HG03175 (cell line): ENCODE measurements at regions not wholly inside any gene's neighbourhood (a gene's known extent, or its start where the extent isn't known, plus 50 kb on each side); places are given as distances from the start of the nearest gene placed in this dataset.

Source experiments
- ATAC-seq: cut with Tn5 transposase; IDR thresholded peaks from one replicate; pipeline ENCODE4 v1.9.1; 2021; ENCODE audit warnings: mild to moderate bottlenecking, moderate library complexity; ENCODE audit not compliant: unreplicated experiment

DNA sequence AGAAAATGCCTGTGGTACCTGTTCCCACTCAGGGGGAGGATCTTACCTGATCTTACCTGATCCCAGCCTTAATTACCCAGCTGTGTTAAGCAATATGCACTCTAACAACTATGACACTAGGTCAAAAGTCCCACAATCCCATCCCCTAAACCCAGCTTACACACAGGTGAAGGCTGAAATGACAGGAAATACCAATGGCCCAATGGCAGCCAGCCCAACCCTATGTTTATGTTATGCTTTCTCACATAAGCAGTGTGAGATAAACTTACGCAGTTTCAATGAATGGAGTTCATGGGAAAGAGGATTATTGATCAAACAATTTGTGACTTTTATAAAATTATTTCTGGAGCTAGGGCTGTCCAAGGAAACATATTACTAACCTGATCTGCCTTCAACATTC lies 91.9 kb downstream of the GPAM start:
- ATAC-seq: no peak

DNA sequence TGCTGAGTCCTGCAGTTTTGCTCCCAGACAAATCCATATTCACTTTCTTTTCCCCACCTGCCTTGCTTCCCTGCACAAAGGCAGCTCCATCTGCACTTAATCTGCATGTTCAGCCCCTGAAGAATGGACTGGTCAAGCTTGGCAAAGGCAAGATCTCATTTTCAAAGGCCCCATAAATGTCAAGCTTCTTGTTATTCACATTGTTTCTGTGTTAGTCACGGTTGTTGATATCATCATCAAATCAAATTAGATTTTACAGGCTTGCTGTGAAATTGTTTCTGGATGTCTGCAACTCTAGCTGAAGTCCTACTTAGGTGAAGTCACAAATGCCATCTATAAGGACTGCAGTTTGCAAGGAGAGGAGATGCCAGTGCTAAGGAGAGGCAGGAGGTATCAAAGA lies 91.0 kb downstream of the GPAM start:
- ATAC-seq: no peak

DNA sequence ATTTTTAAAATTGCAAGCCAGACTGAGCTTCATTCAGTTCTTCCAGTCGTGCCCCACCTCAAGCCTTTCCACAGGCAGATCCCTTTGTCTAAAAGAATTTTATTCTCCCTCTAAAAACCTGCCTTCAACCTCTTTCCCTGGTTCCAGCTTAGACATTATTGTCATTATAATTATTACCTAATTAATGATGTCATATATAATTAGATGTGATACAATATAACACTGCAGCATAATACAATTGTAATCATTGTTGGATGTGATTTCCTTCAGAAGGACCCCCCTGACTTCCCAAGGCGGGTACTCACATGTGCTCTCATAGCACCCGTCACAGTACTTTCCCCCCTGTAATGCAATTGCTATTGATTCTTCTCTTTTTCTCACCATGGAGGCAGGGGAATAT lies 88.6 kb downstream of the GPAM start:
- no peak for ATAC-seq

DNA sequence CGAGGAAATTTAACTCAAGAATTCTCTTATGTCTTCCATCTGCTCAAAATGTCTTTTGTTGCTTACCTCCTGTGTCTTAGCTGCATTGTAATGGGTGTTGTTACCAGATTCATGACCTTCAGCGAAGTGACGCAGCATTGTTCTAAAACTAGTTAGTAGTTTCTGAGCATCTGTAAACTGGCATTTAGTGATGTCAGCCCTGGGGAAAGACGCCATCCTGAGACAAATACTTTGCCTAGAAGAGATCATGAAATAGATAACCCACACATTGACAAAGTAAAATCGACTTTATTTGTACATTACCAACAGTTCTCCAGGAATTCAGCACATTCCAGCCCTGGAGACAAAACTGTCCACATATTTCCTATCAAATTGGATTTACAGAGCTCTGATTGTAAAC lies 87.8 kb downstream of the GPAM start:
- ATAC-seq: no peak

DNA sequence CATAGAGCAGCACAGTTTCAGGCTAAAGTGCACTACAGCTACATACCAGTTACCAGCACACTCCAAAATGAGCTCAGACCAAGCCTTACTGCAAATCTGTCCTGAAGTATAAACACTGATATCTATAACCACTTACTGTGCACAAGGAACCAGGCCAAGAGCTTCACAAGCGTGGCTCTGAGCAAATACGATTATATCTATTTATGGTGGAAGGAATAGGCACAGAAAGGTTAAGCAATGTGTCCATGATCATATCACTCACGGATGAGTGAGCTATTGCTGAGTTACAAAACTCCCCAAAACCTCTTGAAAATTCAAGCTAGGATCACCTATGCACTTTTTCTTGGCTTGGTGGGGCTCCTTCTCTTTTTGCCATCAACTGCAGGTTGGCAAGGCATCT lies 84.9 kb downstream of the GPAM start:
- no peak for ATAC-seq
